ENCODE measurements at regions not wholly inside any gene's neighbourhood (a gene's known extent, or its start where the extent isn't known, plus 50 kb on each side); places are given as distances from the start of the nearest gene placed in this dataset.

DNA sequence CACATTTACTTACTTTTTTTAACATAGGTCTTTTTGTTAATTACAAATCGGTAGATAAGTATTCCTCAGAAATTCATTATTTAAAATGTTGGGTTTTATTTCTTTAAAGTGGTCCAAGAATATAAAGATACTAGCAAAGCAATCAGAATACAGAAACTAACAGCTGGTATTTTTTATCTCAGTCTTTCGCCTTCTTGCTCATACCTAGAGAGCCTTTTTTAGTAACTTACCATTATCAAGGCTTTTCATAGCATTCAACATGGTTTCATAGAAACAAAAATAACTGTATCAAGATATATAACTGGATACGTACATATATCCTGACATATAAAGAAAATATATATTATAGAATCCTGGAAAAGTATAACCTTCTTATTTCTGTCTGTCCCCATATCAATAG, 227.8 kb upstream of the MIR17HG start:
- no peak for TF ChIP-seq CTCF (IDR thresholded peaks at IDR 0.05)
- Histone ChIP-seq H3K36me3 (no peaks in the 10 kb centered on the region), H3K9me3 (no peaks in the 10 kb centered on the region), H3K4me3 (no peak overlapping the region), H3K27ac (no peak overlapping the region), H3K27me3 (no peaks in the 10 kb centered on the region), H3K4me1 (no peaks in the 10 kb centered on the region)
- intact Hi-C loops (cut with DNase I), result no loop called here
- DNase-seq (ENCODE audit: low spot score in 2 of 2), result no peak

DNA sequence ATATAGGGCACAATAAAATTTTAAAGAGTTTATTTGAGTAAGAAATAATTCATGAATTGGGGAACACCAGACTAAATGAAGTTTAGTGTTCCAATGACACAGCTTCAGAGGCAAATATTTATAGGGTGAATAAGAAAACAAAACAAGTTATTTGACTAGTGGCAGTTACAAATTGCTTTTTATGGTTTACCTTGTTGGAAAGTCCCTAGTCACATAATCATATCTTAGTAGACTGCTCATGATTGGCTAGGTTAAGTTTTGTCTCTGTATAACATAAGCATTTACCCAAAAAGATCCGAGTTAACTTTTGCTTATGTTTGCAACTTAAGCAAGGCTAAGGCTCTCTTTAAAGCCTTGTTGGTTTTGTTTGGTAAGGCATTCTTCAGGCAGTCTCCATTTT, 224.7 kb upstream of the MIR17HG start:
- no peaks in the 10 kb centered on the region for H3K27me3 ChIP-seq
- no peaks in the 10 kb centered on the region for H3K9me3 ChIP-seq
- no peak for TF ChIP-seq CTCF (IDR thresholded peaks at IDR 0.05)
- intact Hi-C loops (cut with DNase I), result no loop called here
- H3K4me3 ChIP-seq, result no peak overlapping the region
- no peak for DNase-seq (ENCODE audit: low spot score in 2 of 2)
- H3K27ac ChIP-seq, result no peak overlapping the region
- no peaks in the 10 kb centered on the region for H3K36me3 ChIP-seq
- no peaks in the 10 kb centered on the region for H3K4me1 ChIP-seq

GRCh38 chr13:91123456-91124127, 223.9 kb upstream of the MIR17HG start:
- Histone ChIP-seq H3K27ac (no peak overlapping the region), H3K36me3 (no peaks in the 10 kb centered on the region), H3K4me3 (no peak overlapping the region), H3K27me3 (no peaks in the 10 kb centered on the region), H3K9me3 (no peaks in the 10 kb centered on the region), H3K4me1 (no peaks in the 10 kb centered on the region)
- DNase-seq (ENCODE audit: low spot score in 2 of 2), result no peak
- intact Hi-C loops (cut with DNase I), result no loop called here
- no peak for TF ChIP-seq CTCF (IDR thresholded peaks at IDR 0.05)

DNA sequence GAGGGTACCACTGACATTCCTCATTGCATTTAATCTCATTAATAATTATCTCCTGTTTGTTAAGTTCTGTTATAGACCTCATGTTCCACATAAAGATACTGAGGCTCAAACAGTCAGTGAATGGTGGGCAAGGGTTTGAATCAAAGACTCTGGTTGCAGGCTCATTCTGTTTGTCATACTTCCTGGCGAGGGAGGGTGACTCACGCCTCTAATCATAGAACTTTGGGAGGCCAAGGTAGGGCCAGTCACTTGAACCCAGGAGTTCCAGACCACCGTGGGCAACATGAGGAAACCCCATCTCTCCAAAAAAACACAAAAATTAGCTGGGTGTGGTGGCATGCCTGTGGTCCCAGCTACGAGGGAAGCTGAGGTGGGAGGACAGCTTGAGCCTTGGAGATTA, 220.7 kb upstream of the MIR17HG start:
- Histone ChIP-seq H3K36me3 (no peaks in the 10 kb centered on the region), H3K9me3 (no peaks in the 10 kb centered on the region), H3K4me3 (no peak overlapping the region), H3K27ac (no peak overlapping the region), H3K4me1 (no peaks in the 10 kb centered on the region), H3K27me3 (no peaks in the 10 kb centered on the region)
- TF ChIP-seq CTCF (IDR thresholded peaks at IDR 0.05), result no peak
- no peak for DNase-seq (ENCODE audit: low spot score in 2 of 2)
- intact Hi-C loops (cut with DNase I), result no loop called here

DNA sequence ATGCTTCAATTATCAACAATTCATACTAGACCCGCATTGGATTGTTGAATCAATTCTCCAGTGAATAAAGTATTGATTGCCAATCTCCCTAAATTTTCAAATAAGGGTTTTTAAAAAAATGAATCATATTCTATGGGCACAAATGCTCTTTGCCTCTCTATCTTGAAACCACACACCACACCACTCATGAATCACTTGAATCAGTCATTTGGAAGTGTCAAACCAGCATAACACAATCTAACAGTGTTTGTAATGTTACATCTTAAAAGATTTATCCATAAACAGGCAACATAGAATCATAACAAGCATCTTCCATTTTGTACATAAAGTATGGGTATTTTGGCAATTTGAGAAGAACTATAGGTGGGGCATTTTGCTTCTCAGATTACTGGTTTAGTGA, 219.5 kb upstream of the MIR17HG start:
- H3K9me3 ChIP-seq, result no peaks in the 10 kb centered on the region
- H3K4me3 ChIP-seq, result no peak overlapping the region
- no peaks in the 10 kb centered on the region for H3K27me3 ChIP-seq
- H3K36me3 ChIP-seq, result no peaks in the 10 kb centered on the region
- DNase-seq (ENCODE audit: low spot score in 2 of 2), result no peak
- intact Hi-C loops (cut with DNase I), result no loop called here
- H3K4me1 ChIP-seq, result peaks cover 0 to 2% of the 10 kb centered on the region in 2 donors
- H3K27ac ChIP-seq, result no peak overlapping the region
- no peak for TF ChIP-seq CTCF (IDR thresholded peaks at IDR 0.05)

GRCh38 chr13:91132381-91132780, 215.1 kb upstream of the MIR17HG start:
- Histone ChIP-seq H3K27ac (no peak overlapping the region), H3K27me3 (no peaks in the 10 kb centered on the region), H3K4me3 (no peak overlapping the region), H3K9me3 (no peaks in the 10 kb centered on the region), H3K36me3 (no peaks in the 10 kb centered on the region), H3K4me1 (peaks cover 0 to 7% of the 10 kb centered on the region in 2 donors)
- intact Hi-C loops (cut with DNase I), result loop anchor here (2.0 kb wide), 1 partner anchor 52 kb away; no protein-coding TSS in a partner anchor
- TF ChIP-seq CTCF (IDR thresholded peaks at IDR 0.05), result no peak
- DNase-seq (ENCODE audit: low spot score in 2 of 2), result no peak
